ENCODE measurements at regions not wholly inside any gene's neighbourhood (a gene's known extent, or its start where the extent isn't known, plus 50 kb on each side); places are given as distances from the start of the nearest gene placed in this dataset.

DNA sequence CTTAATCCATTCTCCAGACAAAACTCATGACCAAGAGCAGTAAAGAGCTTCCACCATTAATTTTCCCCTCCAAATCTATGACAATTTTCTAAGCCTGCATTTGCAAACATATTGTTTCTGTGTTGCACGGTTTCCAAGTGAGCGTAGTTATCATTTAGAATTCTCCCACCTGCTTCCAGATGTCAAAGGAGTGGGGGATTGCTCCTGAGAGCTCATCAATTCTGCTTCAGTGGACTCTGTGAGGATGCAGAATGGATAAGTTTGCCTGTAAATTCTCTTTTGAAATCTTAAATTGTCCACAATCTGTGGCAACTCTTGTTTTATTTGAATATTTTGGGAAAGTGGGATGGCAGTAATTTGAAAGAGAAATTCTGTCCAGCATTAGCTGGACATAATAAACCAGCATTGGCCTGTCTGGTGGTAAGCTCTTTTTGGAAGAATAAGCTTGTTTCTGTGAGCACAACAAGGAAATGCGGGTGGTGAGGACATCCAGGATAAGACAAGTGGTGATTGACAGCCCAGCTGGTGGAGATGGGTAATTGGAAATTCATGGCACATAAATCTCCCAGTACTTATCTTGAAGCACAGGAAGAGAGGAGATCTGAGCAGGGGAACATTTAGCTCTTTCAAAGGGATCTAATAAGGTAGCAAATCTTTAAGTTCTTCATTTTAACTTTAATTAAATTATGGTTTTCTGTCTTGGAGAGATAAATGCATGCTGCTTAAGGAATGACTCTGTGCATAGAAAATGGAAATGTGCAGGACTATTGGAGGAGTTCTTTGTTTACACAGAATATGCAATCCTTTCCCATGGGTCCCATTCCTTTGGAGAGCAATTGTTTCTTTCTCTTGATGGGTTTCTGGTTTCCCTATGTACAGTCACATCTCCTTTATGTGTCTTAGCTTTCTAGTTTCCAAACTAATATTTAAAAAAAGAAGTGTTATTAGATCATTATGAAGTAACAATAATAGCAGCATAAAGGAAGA is 73.2 kb downstream of the FAT3 start:
- DNase-seq (ENCODE audit: low spot score) (no peak), FAIRE-seq (no peak), ATAC-seq (no peak)
- WGBS (ENCODE audit: low lambda C conversion rate) = 12% methylated on average over 3 of the region's 3 CpGs
- Histone ChIP-seq H3K27me3 (ENCODE audit: control insufficient read depth in 1 of 2, insufficient read depth in 2 of 2, low read length in 2 of 2) (no peaks in the 10 kb centered on the region), H3K27ac (ENCODE audit: extremely low read length, insufficient read depth, low read length) (no peak overlapping the region), H3K36me3 (replicated peaks in 1 of 2; ENCODE audit: control insufficient read depth in 1 of 2, insufficient read depth in 2 of 2, low read length in 2 of 2) (no peaks in the 10 kb centered on the region), H3K4me2 (ENCODE audit: low read depth, low read length) (no peak overlapping the region), H3K9ac (ENCODE audit: insufficient read depth, low read depth, low read length) (no peak overlapping the region), H2AFZ (ENCODE audit: low read length) (no peak overlapping the region), H3K79me2 (ENCODE audit: insufficient read depth, low read length) (no peaks in the 10 kb centered on the region), H3K4me3 (replicated peaks in 1 of 3; ENCODE audit: insufficient read depth in 1 of 3, low read depth in 2 of 3, low read length in 3 of 3) (no peak overlapping the region), H3K9me3 (ENCODE audit: low read length) (no peaks in the 10 kb centered on the region), H4K20me1 (ENCODE audit: insufficient read depth, low read length) (no peaks in the 10 kb centered on the region), H3K4me1 (ENCODE audit: insufficient read depth, low read length) (no peaks in the 10 kb centered on the region)
- TF ChIP-seq MYPOP (CRISPR knock-in tag; IDR thresholded peaks at IDR 0.05) = no peak
- TF ChIP-seq TP53 (CRISPR knock-in tag; conservative IDR thresholded peaks at IDR 0.05) = no peak
- TF ChIP-seq MTA3 (CRISPR knock-in tag; IDR thresholded peaks at IDR 0.05) = no peak
- no peak for TF ChIP-seq ZNF616 (CRISPR knock-in tag; IDR thresholded peaks at IDR 0.05; ENCODE audit: low read depth)
- no peak for TF ChIP-seq ZZZ3 (CRISPR knock-in tag; IDR thresholded peaks at IDR 0.05; ENCODE audit: borderline replicate concordance)
- no peak for TF ChIP-seq MIER3 (CRISPR knock-in tag; IDR thresholded peaks at IDR 0.05; ENCODE audit: borderline replicate concordance)
- TF ChIP-seq, protein P1, sequence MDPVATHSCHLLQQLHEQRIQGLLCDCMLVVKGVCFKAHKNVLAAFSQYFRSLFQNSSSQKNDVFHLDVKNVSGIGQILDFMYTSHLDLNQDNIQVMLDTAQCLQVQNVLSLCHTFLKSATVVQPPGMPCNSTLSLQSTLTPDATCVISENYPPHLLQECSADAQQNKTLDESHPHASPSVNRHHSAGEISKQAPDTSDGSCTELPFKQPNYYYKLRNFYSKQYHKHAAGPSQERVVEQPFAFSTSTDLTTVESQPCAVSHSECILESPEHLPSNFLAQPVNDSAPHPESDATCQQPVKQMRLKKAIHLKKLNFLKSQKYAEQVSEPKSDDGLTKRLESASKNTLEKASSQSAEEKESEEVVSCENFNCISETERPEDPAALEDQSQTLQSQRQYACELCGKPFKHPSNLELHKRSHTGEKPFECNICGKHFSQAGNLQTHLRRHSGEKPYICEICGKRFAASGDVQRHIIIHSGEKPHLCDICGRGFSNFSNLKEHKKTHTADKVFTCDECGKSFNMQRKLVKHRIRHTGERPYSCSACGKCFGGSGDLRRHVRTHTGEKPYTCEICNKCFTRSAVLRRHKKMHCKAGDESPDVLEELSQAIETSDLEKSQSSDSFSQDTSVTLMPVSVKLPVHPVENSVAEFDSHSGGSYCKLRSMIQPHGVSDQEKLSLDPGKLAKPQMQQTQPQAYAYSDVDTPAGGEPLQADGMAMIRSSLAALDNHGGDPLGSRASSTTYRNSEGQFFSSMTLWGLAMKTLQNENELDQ (CRISPR knock-in tag; IDR thresholded peaks at IDR 0.05; ENCODE audit: borderline replicate concordance) = no peak
- TF ChIP-seq ZNF484 (CRISPR knock-in tag; IDR thresholded peaks at IDR 0.05; ENCODE audit: borderline replicate concordance, low read depth) = no peak
- TF ChIP-seq, protein P2, sequence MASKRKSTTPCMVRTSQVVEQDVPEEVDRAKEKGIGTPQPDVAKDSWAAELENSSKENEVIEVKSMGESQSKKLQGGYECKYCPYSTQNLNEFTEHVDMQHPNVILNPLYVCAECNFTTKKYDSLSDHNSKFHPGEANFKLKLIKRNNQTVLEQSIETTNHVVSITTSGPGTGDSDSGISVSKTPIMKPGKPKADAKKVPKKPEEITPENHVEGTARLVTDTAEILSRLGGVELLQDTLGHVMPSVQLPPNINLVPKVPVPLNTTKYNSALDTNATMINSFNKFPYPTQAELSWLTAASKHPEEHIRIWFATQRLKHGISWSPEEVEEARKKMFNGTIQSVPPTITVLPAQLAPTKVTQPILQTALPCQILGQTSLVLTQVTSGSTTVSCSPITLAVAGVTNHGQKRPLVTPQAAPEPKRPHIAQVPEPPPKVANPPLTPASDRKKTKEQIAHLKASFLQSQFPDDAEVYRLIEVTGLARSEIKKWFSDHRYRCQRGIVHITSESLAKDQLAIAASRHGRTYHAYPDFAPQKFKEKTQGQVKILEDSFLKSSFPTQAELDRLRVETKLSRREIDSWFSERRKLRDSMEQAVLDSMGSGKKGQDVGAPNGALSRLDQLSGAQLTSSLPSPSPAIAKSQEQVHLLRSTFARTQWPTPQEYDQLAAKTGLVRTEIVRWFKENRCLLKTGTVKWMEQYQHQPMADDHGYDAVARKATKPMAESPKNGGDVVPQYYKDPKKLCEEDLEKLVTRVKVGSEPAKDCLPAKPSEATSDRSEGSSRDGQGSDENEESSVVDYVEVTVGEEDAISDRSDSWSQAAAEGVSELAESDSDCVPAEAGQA (IDR thresholded peaks at IDR 0.05; ENCODE audit: low read depth) = no peak
- TF ChIP-seq, protein P2 (CRISPR knock-in tag; IDR thresholded peaks at IDR 0.05; ENCODE audit: borderline replicate concordance) = no peak
- no peak for TF ChIP-seq NR2F1 (CRISPR knock-in tag; IDR thresholded peaks at IDR 0.05)
- intact Hi-C loops (cut with micrococcal nuclease; ENCODE audit: unreplicated experiment) (no loop called here), in situ Hi-C loops (cut with HindIII; ENCODE audit: extremely low pct_ligation_motif_present, low pct_unique_long_range_greater_than_20kb) (no loop called here)
- CTCF ChIA-PET (ENCODE audit: low intra/inter-chr PET ratio, low total read pairs) = no interaction called here
- no TSS peak for BruUV-seq (replicated peaks)
- POLR2A ChIA-PET = no interaction called here
